ENCODE measurements at regions not wholly inside any gene's neighbourhood (a gene's known extent, or its start where the extent isn't known, plus 50 kb on each side); places are given as distances from the start of the nearest gene placed in this dataset.

DNA sequence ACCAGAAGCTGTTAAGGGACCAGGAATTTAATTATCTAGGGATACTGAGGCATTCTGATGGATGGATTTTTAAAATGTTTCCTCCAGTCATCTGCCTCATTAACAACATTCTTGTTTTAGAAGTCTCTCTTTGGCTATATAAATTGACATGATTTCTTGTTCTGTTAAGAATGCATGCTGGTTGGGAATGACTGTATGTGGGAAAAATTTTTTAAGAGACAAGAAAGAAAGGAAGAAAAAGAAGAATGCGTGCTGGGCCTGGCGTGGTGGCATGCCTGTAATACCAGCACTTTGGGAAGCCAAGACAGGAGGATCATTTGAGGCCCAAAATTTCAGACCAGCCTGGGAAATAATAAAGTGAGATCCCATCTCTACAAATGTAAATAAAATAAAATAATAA lies 203.6 kb downstream of the GJA1 start:
- no peak for TF ChIP-seq TAF1 (IDR thresholded peaks at IDR 0.05; ENCODE audit: borderline replicate concordance, insufficient read depth, low read length)
- TF ChIP-seq FOXP2 (optimal IDR thresholded peaks at IDR 0.05; ENCODE audit: borderline replicate concordance, extremely low read depth, extremely low read length, insufficient read depth): no peak
- TF ChIP-seq POLR2AphosphoS5 (IDR thresholded peaks at IDR 0.05; ENCODE audit: low read depth, low read length): no peak
- no peak for TF ChIP-seq SIN3A (IDR thresholded peaks at IDR 0.05; ENCODE audit: borderline replicate concordance, insufficient read depth, low read length)
- TF ChIP-seq, protein P1, sequence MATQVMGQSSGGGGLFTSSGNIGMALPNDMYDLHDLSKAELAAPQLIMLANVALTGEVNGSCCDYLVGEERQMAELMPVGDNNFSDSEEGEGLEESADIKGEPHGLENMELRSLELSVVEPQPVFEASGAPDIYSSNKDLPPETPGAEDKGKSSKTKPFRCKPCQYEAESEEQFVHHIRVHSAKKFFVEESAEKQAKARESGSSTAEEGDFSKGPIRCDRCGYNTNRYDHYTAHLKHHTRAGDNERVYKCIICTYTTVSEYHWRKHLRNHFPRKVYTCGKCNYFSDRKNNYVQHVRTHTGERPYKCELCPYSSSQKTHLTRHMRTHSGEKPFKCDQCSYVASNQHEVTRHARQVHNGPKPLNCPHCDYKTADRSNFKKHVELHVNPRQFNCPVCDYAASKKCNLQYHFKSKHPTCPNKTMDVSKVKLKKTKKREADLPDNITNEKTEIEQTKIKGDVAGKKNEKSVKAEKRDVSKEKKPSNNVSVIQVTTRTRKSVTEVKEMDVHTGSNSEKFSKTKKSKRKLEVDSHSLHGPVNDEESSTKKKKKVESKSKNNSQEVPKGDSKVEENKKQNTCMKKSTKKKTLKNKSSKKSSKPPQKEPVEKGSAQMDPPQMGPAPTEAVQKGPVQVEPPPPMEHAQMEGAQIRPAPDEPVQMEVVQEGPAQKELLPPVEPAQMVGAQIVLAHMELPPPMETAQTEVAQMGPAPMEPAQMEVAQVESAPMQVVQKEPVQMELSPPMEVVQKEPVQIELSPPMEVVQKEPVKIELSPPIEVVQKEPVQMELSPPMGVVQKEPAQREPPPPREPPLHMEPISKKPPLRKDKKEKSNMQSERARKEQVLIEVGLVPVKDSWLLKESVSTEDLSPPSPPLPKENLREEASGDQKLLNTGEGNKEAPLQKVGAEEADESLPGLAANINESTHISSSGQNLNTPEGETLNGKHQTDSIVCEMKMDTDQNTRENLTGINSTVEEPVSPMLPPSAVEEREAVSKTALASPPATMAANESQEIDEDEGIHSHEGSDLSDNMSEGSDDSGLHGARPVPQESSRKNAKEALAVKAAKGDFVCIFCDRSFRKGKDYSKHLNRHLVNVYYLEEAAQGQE (IDR thresholded peaks at IDR 0.05; ENCODE audit: insufficient read depth in 1 of 2, low read depth in 2 of 2, low read length in 2 of 2): no peak

DNA sequence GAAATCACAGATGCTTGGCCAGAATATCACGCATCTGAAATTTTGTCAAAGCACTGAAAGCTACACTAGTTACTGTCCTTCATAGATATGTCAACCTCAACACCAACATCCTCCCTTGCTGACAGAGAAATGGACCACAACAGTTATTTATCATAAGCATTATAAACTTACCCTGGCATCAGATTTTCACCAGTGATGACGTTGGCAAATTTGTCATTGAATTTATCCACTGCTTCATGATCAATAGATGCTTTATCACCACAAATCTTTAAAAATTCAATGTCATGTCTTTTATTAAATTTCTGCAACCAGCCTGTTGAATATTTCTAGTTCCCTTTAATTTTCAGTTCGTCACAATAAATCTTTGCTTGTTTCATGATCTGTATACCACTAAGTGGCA lies 205.7 kb downstream of the GJA1 start:
- TF ChIP-seq, protein P1 (IDR thresholded peaks at IDR 0.05; ENCODE audit: insufficient read depth in 1 of 2, low read depth in 2 of 2, low read length in 2 of 2): no peak
- TF ChIP-seq TAF1 (IDR thresholded peaks at IDR 0.05; ENCODE audit: borderline replicate concordance, insufficient read depth, low read length) (no peak), FOXP2 (optimal IDR thresholded peaks at IDR 0.05; ENCODE audit: borderline replicate concordance, extremely low read depth, extremely low read length, insufficient read depth) (no peak), SIN3A (IDR thresholded peaks at IDR 0.05; ENCODE audit: borderline replicate concordance, insufficient read depth, low read length) (no peak), POLR2AphosphoS5 (IDR thresholded peaks at IDR 0.05; ENCODE audit: low read depth, low read length) (no peak)

DNA sequence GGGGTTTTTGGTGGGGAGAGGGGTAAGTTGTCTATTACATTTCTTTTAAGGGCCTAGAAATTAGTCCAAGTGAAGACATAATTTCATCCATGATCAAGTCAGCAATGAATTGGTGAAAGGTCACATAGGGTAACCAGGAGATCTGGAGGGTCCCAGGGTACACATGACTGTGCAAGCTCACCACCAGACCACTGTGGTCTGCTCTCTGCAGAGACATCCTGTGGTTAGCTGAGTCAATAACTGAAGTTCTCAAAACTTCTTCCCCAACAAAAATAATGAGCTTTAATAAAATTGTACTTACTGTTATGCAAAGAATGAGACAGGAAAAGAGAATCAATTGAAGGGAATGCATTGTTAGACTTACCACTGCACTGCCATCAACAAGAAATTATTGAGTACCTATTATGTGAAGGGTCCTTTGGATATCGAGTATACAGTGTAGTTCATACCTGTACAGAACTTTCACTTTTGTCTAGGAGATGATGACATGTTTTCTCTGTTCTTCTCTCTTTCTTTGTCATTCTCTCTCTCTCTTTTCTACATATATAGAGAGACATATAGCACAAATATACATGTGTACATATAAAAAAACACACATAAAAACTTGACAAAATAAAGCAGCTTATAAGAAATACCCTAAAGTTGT lies 209.8 kb downstream of the GJA1 start:
- TF ChIP-seq TAF1 (IDR thresholded peaks at IDR 0.05; ENCODE audit: borderline replicate concordance, insufficient read depth, low read length) (no peak), POLR2AphosphoS5 (IDR thresholded peaks at IDR 0.05; ENCODE audit: low read depth, low read length) (no peak), FOXP2 (optimal IDR thresholded peaks at IDR 0.05; ENCODE audit: borderline replicate concordance, extremely low read depth, extremely low read length, insufficient read depth) (no peak), SIN3A (IDR thresholded peaks at IDR 0.05; ENCODE audit: borderline replicate concordance, insufficient read depth, low read length) (no peak)
- TF ChIP-seq, protein P1 (IDR thresholded peaks at IDR 0.05; ENCODE audit: insufficient read depth in 1 of 2, low read depth in 2 of 2, low read length in 2 of 2): no peak

DNA sequence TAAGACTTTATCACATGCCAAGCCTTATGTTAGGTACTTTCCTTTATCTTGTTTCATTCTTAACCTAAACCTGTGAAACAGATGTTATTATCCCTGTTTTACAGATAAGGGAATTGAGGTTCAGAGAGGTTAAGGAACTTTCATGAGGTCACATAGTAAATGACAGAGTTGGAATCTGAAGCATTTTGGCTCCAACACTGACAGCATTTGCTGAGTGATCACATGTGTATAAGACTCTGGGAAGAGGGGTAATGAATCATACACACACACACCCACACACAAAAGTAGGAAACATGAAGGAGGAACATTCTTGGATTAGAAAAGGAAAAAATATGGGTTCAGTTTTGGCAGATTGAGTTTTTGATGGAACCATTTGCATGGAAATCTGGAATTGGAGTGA lies 212.5 kb downstream of the GJA1 start:
- no peak for TF ChIP-seq POLR2AphosphoS5 (IDR thresholded peaks at IDR 0.05; ENCODE audit: low read depth, low read length)
- TF ChIP-seq, protein P1 (IDR thresholded peaks at IDR 0.05; ENCODE audit: insufficient read depth in 1 of 2, low read depth in 2 of 2, low read length in 2 of 2): no peak
- no peak for TF ChIP-seq SIN3A (IDR thresholded peaks at IDR 0.05; ENCODE audit: borderline replicate concordance, insufficient read depth, low read length)
- no peak for TF ChIP-seq FOXP2 (optimal IDR thresholded peaks at IDR 0.05; ENCODE audit: borderline replicate concordance, extremely low read depth, extremely low read length, insufficient read depth)
- no peak for TF ChIP-seq TAF1 (IDR thresholded peaks at IDR 0.05; ENCODE audit: borderline replicate concordance, insufficient read depth, low read length)

Data from PFSK-1 (cell line).